KOPT-K1 (cell line): ENCODE measurements at regions not wholly inside any gene's neighbourhood (a gene's known extent, or its start where the extent isn't known, plus 50 kb on each side); places are given as distances from the start of the nearest gene placed in this dataset.

Experiments used
- H3K27ac ChIP-seq: fragments of 200-600 bp; sonication (generic); 2 replicates; pipeline ENCODE4 v1.5.1; 2016; ENCODE audit warnings: antibody characterized with exemption, mild to moderate bottlenecking, low read depth, low read length; ENCODE audit not compliant: poor library complexity, severe bottlenecking
- H3K36me3 ChIP-seq: fragments of 200-600 bp; sonication (generic); 2 replicates; pipeline ENCODE4 v1.5.1; 2017; ENCODE audit warnings: antibody characterized with exemption, mild to moderate bottlenecking, low read length, moderate library complexity; ENCODE audit not compliant: insufficient read depth
- H3K9me3 ChIP-seq: fragments of 200-600 bp; sonication (generic); 2 replicates; pipeline ENCODE4 v1.5.1; 2017; ENCODE audit warnings: antibody characterized with exemption, low read length, mild to moderate bottlenecking; ENCODE audit not compliant: insufficient read depth, poor library complexity, severe bottlenecking

GRCh38 chr2:100733391-100734187 is 86.3 kb upstream of the NPAS2 start:
- Histone ChIP-seq H3K9me3 (peaks cover 7% of the 10 kb centered on the region), H3K27ac (no peak overlapping the region)

GRCh38 chr2:100736121-100736915 is 83.6 kb upstream of the NPAS2 start:
- H3K27ac ChIP-seq: no peak overlapping the region

More at GRCh38 chr2:100733391-100734187, 86.3 kb upstream of the NPAS2 start:
- no peaks in the 10 kb centered on the region for H3K36me3 ChIP-seq

GRCh38 chr2:100739735-100740432 is 80.1 kb upstream of the NPAS2 start:
- Histone ChIP-seq H3K36me3 (no peaks in the 10 kb centered on the region), H3K9me3 (no peaks in the 10 kb centered on the region), H3K27ac (no peak overlapping the region)

More at GRCh38 chr2:100736121-100736915, 83.6 kb upstream of the NPAS2 start:
- Histone ChIP-seq H3K9me3 (no peaks in the 10 kb centered on the region), H3K36me3 (no peaks in the 10 kb centered on the region)

- Histone ChIP-seq H3K9me3 (no peaks in the 10 kb centered on the region), H3K36me3 (no peaks in the 10 kb centered on the region), H3K27ac (no peak overlapping the region)
These were observed 78.1 kb upstream of the NPAS2 start for GRCh38 chr2:100741880-100742276.

DNA sequence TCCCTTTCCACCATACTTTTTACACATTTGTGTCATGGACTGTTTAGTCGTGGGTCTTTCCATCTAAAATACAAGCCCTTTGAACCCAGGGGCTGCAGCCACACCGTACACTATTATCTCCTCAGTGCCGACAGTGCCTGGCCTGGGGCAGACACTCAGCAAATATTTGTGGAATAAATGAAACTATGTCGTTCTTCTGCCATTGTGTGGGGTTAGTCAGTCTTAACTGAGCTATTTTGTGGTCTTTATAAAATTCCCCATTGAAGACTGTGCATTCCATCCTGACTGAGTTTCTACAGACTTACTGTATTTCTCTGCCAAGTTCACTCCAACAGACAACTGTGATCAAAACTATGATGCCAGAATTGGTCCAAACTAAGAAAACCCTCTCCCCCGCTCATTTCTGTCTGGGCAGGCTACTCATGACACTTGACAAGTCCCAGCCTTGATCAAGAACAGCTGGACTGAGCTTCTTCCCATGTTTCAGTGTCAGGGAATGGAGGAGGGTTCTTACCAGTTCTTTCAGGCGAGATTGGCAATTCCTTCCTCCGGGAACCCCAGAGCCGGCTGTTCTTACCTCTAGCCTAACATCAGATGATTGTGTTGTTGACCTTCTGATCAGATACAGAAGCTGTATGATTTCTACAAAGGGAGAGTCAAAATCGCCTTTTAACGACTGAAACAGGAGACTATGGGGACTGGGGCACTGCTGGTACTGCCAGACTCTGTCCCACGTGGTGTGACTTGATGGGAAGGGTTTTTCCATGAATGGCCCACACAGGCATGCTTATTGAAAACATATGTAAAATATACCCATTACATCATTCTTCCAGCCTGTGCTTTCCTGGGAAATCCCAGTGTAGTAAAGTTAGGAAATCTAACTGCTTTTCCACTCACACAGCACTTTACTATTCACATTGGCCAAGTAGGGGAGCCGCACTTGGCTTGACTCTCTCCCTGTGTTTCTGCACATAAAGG is 77.4 kb upstream of the NPAS2 start:
- no peaks in the 10 kb centered on the region for H3K9me3 ChIP-seq
- no peak overlapping the region for H3K27ac ChIP-seq
- no peaks in the 10 kb centered on the region for H3K36me3 ChIP-seq

- Histone ChIP-seq H3K9me3 (no peaks in the 10 kb centered on the region), H3K27ac (no peak overlapping the region)
These were observed 76.2 kb upstream of the NPAS2 start for GRCh38 chr2:100743741-100744140.

DNA sequence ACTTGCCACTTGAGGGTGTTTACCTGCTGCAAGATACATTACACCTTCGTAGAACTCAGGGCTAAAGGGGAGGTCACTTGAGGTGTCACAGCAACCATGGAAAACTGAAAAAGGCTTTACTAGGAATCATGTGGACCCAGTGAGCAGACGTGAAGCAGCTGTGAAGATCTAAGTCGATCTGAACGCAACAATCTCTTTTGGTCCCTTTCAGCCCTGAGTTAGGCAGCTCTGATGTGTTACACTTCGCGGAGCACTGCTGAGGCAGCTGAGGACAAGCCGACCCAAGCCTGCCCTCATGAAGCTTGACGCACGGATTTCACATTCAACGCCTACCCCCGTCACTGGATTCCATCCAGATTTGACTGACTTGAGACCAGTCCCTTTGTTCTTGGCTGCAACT is 75.8 kb upstream of the NPAS2 start:
- H3K27ac ChIP-seq: no peak overlapping the region
- H3K36me3 ChIP-seq: no peaks in the 10 kb centered on the region
- no peaks in the 10 kb centered on the region for H3K9me3 ChIP-seq

More at GRCh38 chr2:100743741-100744140, 76.2 kb upstream of the NPAS2 start:
- H3K36me3 ChIP-seq: no peaks in the 10 kb centered on the region

GRCh38 chr2:100744589-100744988 is 75.3 kb upstream of the NPAS2 start:
- Histone ChIP-seq H3K9me3 (no peaks in the 10 kb centered on the region), H3K27ac (no peak overlapping the region), H3K36me3 (no peaks in the 10 kb centered on the region)

DNA sequence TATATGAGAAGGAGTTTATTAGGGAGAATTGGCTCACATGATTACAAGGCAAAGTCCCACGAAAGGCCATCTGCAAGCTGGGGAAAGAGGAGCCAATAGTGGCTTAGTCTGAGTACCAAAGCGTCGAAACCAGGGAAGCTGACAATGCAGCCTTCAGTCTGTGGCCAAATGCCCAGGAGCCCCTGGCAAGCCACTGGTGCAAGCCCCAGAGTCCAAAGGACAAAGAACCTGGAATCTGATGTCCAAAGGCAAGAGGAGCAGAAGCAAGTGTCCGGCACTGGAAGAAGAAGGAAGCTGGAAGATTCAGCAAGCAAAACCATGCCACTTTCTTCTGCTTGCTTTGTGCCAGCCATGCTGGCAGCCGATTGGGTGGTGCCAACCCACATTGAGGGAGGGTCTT is 74.3 kb upstream of the NPAS2 start:
- Histone ChIP-seq H3K9me3 (no peaks in the 10 kb centered on the region), H3K36me3 (no peaks in the 10 kb centered on the region), H3K27ac (no peak overlapping the region)

DNA sequence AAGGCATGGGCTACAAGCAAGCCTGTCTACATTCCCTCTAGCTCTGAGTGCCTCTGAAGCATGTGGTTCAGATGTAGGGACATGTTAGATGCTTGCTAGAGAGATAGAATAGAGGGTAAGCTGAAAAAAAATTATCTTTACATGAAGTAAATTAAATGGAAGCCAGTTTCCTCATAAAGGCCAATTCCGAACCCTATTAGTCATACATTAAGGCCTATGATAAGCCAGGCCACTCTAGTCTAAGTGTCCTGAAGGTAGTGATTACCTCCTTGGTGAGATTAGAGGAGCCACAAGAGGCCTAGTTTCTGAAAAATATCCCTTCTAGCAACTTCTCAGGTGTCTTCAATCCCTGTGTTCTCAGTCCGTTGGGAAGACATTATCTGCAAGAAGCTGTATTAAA is 72.4 kb upstream of the NPAS2 start:
- Histone ChIP-seq H3K36me3 (no peaks in the 10 kb centered on the region), H3K27ac (no peak overlapping the region), H3K9me3 (no peaks in the 10 kb centered on the region)

DNA sequence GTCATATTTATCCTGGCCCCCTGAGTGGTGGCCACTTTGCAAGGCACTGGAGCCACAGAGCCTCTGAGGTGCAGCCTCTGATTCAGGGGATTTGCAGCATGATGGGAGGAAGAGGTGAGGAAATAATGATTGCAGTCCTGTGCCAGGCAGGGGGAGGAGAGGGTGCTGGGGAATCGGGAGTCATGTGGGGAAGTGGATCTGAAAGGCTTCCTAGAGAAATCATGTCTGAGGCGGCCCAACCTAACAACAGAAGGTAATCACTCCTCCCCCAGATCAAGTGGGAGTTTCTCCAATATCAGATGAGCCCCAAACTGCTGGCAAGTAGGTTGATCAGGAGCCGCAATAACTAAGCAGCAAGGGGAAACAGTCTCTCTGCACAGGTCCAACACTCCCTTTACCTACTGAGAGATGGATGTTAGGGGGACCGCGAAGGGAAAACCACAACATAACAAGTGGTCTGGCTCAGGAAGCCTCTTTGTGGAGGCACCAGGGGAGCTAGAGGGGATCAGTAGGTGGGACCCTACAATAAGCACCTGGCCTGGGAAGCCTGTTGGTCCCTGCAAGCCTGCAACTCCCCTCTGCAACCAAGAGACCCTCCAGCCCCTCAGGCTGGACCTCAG is 71.8 kb upstream of the NPAS2 start:
- Histone ChIP-seq H3K27ac (no peak overlapping the region), H3K36me3 (no peaks in the 10 kb centered on the region), H3K9me3 (no peaks in the 10 kb centered on the region)

- H3K36me3 ChIP-seq: no peaks in the 10 kb centered on the region
- no peak overlapping the region for H3K27ac ChIP-seq
- H3K9me3 ChIP-seq: no peaks in the 10 kb centered on the region
These were observed 71.3 kb upstream of the NPAS2 start for GRCh38 chr2:100748673-100749072.

GRCh38 chr2:100749771-100750542 is 70.0 kb upstream of the NPAS2 start:
- Histone ChIP-seq H3K9me3 (no peaks in the 10 kb centered on the region), H3K36me3 (no peaks in the 10 kb centered on the region), H3K27ac (no peak overlapping the region)
